Calu3 (cell line): ENCODE measurements at regions not wholly inside any gene's neighbourhood (a gene's known extent, or its start where the extent isn't known, plus 50 kb on each side); places are given as distances from the start of the nearest gene placed in this dataset.

ENCODE experiments used
- BruUV-seq: library from RNA; stranded (reverse); fragments of 400-500 nt; replicated peaks from 2 replicates; lab custom pipeline; 2021; lab: Mats Ljungman, UMichigan
- CTCF ChIA-PET: fragments of 300-600 bp; sonication (Branson Sonifier 250); formaldehyde crosslinking; loops from one replicate; lab custom pipeline; 2022; ENCODE audit warnings: antibody characterized with exemption; lab: Charles Lee
- DNase-seq: peaks from one replicate; pipeline ENCODE4 v3.0.0; 2022
- H3K27ac Mint-ChIP-seq: one replicate; pipeline ENCODE4 v1.8.0; 2022; ENCODE audit warnings: mixed read lengths; ENCODE audit not compliant: unreplicated experiment
- H3K27me3 Mint-ChIP-seq: one replicate; pipeline ENCODE4 v1.8.0; 2022; ENCODE audit warnings: mixed read lengths; ENCODE audit not compliant: unreplicated experiment
- H3K36me3 Mint-ChIP-seq: one replicate; pipeline ENCODE4 v1.8.0; 2022; ENCODE audit warnings: mild to moderate bottlenecking, moderate library complexity, mixed read lengths; ENCODE audit not compliant: insufficient read depth, unreplicated experiment
- H3K4me1 Mint-ChIP-seq: one replicate; pipeline ENCODE4 v1.8.0; 2022; ENCODE audit warnings: mild to moderate bottlenecking, low read depth, mixed read lengths; ENCODE audit not compliant: unreplicated experiment
- H3K4me3 Mint-ChIP-seq: one replicate; pipeline ENCODE4 v1.8.0; 2022; ENCODE audit warnings: mild to moderate bottlenecking, low read depth, moderate library complexity, mixed read lengths; ENCODE audit not compliant: unreplicated experiment
- H3K9me3 Mint-ChIP-seq: one replicate; pipeline ENCODE4 v1.8.0; 2022; ENCODE audit warnings: low read depth, mixed read lengths; ENCODE audit not compliant: unreplicated experiment
- CTCF ChIP-seq: fragments of 200-600 bp; IDR thresholded peaks from one replicate; pipeline ENCODE4 v1.8.0; 2022; ENCODE audit warnings: antibody characterized with exemption; ENCODE audit not compliant: unreplicated experiment
- intact Hi-C: fragments of 100-400 bp; cut with micrococcal nuclease; formaldehyde crosslinking; loops from one replicate; pipeline ENCODE4 v1.10.0; 2022; ENCODE audit not compliant: unreplicated experiment

- Mint-ChIP-seq H3K27me3 (no peaks in the 10 kb centered on the region), H3K9me3 (peaks cover 3% of the 10 kb centered on the region), H3K36me3 (peaks cover 6% of the 10 kb centered on the region), H3K4me3 (no peak overlapping the region), H3K4me1 (peaks cover 19% of the 10 kb centered on the region), H3K27ac (peak overlapping the region; percentile 75)
- BruUV-seq = no TSS peak
- intact Hi-C loops = no loop called here
- TF ChIP-seq CTCF = no peak
- CTCF ChIA-PET = no interaction called here
- DNase-seq = no peak
Measured at GRCh38 chr22:27685515-27685914, 116.0 kb downstream of the MN1 start.

- H3K9me3 Mint-ChIP-seq = peaks cover 3% of the 10 kb centered on the region
- H3K36me3 Mint-ChIP-seq = peaks cover 6% of the 10 kb centered on the region
- peak overlapping the region; percentile 75 for H3K27ac Mint-ChIP-seq
- TF ChIP-seq CTCF = no peak
- TSS peak; percentile 41 for BruUV-seq
- H3K4me1 Mint-ChIP-seq = peaks cover 19% of the 10 kb centered on the region
- H3K4me3 Mint-ChIP-seq = no peak overlapping the region
- CTCF ChIA-PET = interaction anchor here (0.5 to 0.7 kb wide), 3 partner anchors 135 to 1044 kb away, joined by 3 to 5 read pairs (median 3); no protein-coding TSS in a partner anchor
- intact Hi-C loops = no loop called here
- DNase-seq = no peak
- H3K27me3 Mint-ChIP-seq = no peaks in the 10 kb centered on the region
Measured at GRCh38 chr22:27685970-27686369, 115.6 kb downstream of the MN1 start.

GRCh38 chr22:27686534-27686933 lies 115.0 kb downstream of the MN1 start:
- H3K27ac Mint-ChIP-seq = peak overlapping the region; percentile 75
- H3K9me3 Mint-ChIP-seq = peaks cover 3% of the 10 kb centered on the region
- DNase-seq = peak; percentile 69
- CTCF ChIA-PET = interaction anchor here (0.5 to 0.7 kb wide), 3 partner anchors 134 to 1044 kb away, joined by 3 to 5 read pairs (median 3); no protein-coding TSS in a partner anchor
- no peak overlapping the region for H3K4me3 Mint-ChIP-seq
- no peaks in the 10 kb centered on the region for H3K27me3 Mint-ChIP-seq
- BruUV-seq = no TSS peak
- H3K36me3 Mint-ChIP-seq = peaks cover 6% of the 10 kb centered on the region
- no peak for TF ChIP-seq CTCF
- intact Hi-C loops = no loop called here
- peaks cover 19% of the 10 kb centered on the region for H3K4me1 Mint-ChIP-seq

GRCh38 chr22:27687984-27688545 lies 113.5 kb downstream of the MN1 start:
- no peak overlapping the region for H3K27ac Mint-ChIP-seq
- DNase-seq = peak; percentile 24
- peaks cover 6% of the 10 kb centered on the region for H3K36me3 Mint-ChIP-seq
- no peaks in the 10 kb centered on the region for H3K27me3 Mint-ChIP-seq
- intact Hi-C loops = no loop called here
- H3K4me1 Mint-ChIP-seq = peaks cover 19% of the 10 kb centered on the region
- peaks cover 3% of the 10 kb centered on the region for H3K9me3 Mint-ChIP-seq
- CTCF ChIA-PET = no interaction called here
- H3K4me3 Mint-ChIP-seq = no peak overlapping the region
- no peak for TF ChIP-seq CTCF
- BruUV-seq = no TSS peak
